ENCODE measurements at regions not wholly inside any gene's neighbourhood (a gene's known extent, or its start where the extent isn't known, plus 50 kb on each side); places are given as distances from the start of the nearest gene placed in this dataset.

GRCh38 chr7:94266238-94266644 is 128.5 kb upstream of the COL1A2 start:
- no peaks in the 10 kb centered on the region for H3K9me3 ChIP-seq (replicated peaks; ENCODE audit: control insufficient read depth, insufficient read depth, low read length)
- H3K4me2 ChIP-seq (ENCODE audit: insufficient read depth, low read length), result no peak overlapping the region
- dilution Hi-C loops (cut with MboI; ENCODE audit: extremely low pct_ligation_motif_present, low sequenced_read_pairs) (no loop called here), intact Hi-C loops (cut with micrococcal nuclease) (no loop called here)
- H4K20me1 ChIP-seq (replicated peaks; ENCODE audit: control insufficient read depth, extremely low read depth, insufficient read depth, low read length), result no peaks in the 10 kb centered on the region
- H3K4me1 ChIP-seq (ENCODE audit: control insufficient read depth, extremely low read depth, insufficient read depth, low read length), result no peaks in the 10 kb centered on the region
- POLR2A ChIA-PET, result no interaction called here
- TF ChIP-seq POLR2AphosphoS5 (IDR thresholded peaks at IDR 0.05; ENCODE audit: insufficient read depth, low read depth, low read length) (no peak), MAX (IDR thresholded peaks at IDR 0.05; ENCODE audit: insufficient read depth, insufficient read length) (no peak), FOS (IDR thresholded peaks at IDR 0.05; ENCODE audit: borderline replicate concordance, insufficient read depth, low read length) (no peak), GATA2 (IDR thresholded peaks at IDR 0.05; ENCODE audit: insufficient read depth, insufficient read length, low read depth, low read length) (no peak), CTCF (IDR thresholded peaks at IDR 0.05; ENCODE audit: extremely low read depth in 1 of 2, insufficient read depth in 1 of 2, low read depth in 1 of 2, low read length in 2 of 2) (no peak), EZH2 (IDR thresholded peaks at IDR 0.05; ENCODE audit: borderline replicate concordance, low read depth, low read length, severe bottlenecking) (no peak), JUN (IDR thresholded peaks at IDR 0.05; ENCODE audit: borderline replicate concordance, insufficient read depth, insufficient read length, low read depth) (no peak), MYC (IDR thresholded peaks at IDR 0.05; ENCODE audit: low read depth, low read length) (no peak), POLR2A (IDR thresholded peaks at IDR 0.05; ENCODE audit: low read depth, low read length) (no peak)
- no peaks in the 10 kb centered on the region for H3K9me1 ChIP-seq (replicated peaks; ENCODE audit: control insufficient read depth, extremely low read depth, insufficient read depth, low read length)
- no peak overlapping the region for H3K9ac ChIP-seq (replicated peaks; ENCODE audit: extremely low read depth, insufficient read depth, low read length)
- no peak overlapping the region for H2AFZ ChIP-seq (ENCODE audit: low read depth, low read length)
- CTCF ChIA-PET, result no interaction called here
- DNase-seq (ENCODE audit: low read depth, low spot score) (no peak), FAIRE-seq (no peak)
- H3K79me2 ChIP-seq (ENCODE audit: control insufficient read depth, insufficient read depth, low read length), result no peaks in the 10 kb centered on the region
- H3K36me3 ChIP-seq (ENCODE audit: control insufficient read depth in 2 of 2, extremely low read depth in 1 of 2, insufficient read depth in 2 of 2, low read length in 2 of 2), result no peaks in the 10 kb centered on the region
- no TSS peak for BruUV-seq (replicated peaks)
- no peaks in the 10 kb centered on the region for H3K27me3 ChIP-seq (ENCODE audit: control insufficient read depth in 2 of 2, insufficient read depth in 2 of 2, low read length in 2 of 2)
- no peak overlapping the region for H3K27ac ChIP-seq (ENCODE audit: insufficient read depth, low read depth, low read length)
- no peak overlapping the region for H3K4me3 ChIP-seq (replicated peaks in 1 of 3; ENCODE audit: insufficient read depth in 1 of 3, low read depth in 1 of 3, low read length in 3 of 3)
